B cell (primary cell): ENCODE measurements at regions not wholly inside any gene's neighbourhood (a gene's known extent, or its start where the extent isn't known, plus 50 kb on each side); places are given as distances from the start of the nearest gene placed in this dataset.

Experiments
- ATAC-seq: fragments of 200-7000 bp; cut with Tn5 transposase; one replicate; pipeline ENCODE4 v1.10.0; 2021; ENCODE audit warnings: low read depth, mild to moderate bottlenecking, moderate number of reproducible peaks, moderate library complexity
- CTCF ChIA-PET: fragments of 350-600 bp; sonication (Branson Sonifier 250); formaldehyde crosslinking; loops from one replicate; lab custom pipeline; 2021; ENCODE audit warnings: antibody characterized with exemption, inconsistent platforms; lab: Charles Lee
- POLR2A ChIA-PET: fragments of 350-600 bp; sonication (Branson Sonifier 250); formaldehyde crosslinking; loops from one replicate; lab custom pipeline; 2021; ENCODE audit warnings: antibody characterized with exemption; lab: Charles Lee
- DNase-seq: peaks from one replicate; pipeline ENCODE4 v3.0.0; 2013
- H2AFZ ChIP-seq: 2 replicates; pipeline ENCODE4 v1.6.1; 2012; ENCODE audit warnings: mild to moderate bottlenecking, low read depth, low read length; ENCODE audit not compliant: insufficient read depth, poor library complexity, severe bottlenecking
- H3K27ac ChIP-seq, 2 donors: 1 replicate in 1 of 2; 2 replicates in 1 of 2; pipeline ENCODE4 v1.5.1; 2012 to 2013; ENCODE audit warnings: low read length in 2 of 2, mild to moderate bottlenecking in 2 of 2, moderate library complexity in 1 of 2
- H3K27me3 ChIP-seq, 4 experiments: fragments of 200-600 bp in 1 of 4; sonication (generic) in 1 of 4; replicated peaks in 1 of 4; 1 replicate in 2 of 4; 2 replicates in 2 of 4; pipeline versions ENCODE4 v1.6.1 to v1.7.0; 2013 to 2016; ENCODE audit warnings: low read length in 3 of 4, mild to moderate bottlenecking in 2 of 4, mixed read lengths in 1 of 4, moderate library complexity in 1 of 4; ENCODE audit not compliant: insufficient read depth in 4 of 4, control insufficient read depth in 3 of 4; ENCODE audit errors: control extremely low read depth in 1 of 4
- H3K36me3 ChIP-seq, 2 experiments: replicated peaks in 1 of 2; 1 replicate in 1 of 2; 2 replicates in 1 of 2; pipeline versions ENCODE4 v1.6.1 to v1.7.1; 2013; ENCODE audit warnings: low read length in 1 of 2; ENCODE audit not compliant: insufficient read depth in 2 of 2, control insufficient read depth in 1 of 2; ENCODE audit errors: control extremely low read depth in 1 of 2, extremely low read depth in 1 of 2
- H3K4me1 ChIP-seq, 2 donors: fragments of 200-600 bp in 1 of 2; sonication (generic) in 1 of 2; 1 replicate in 1 of 2; 2 replicates in 1 of 2; pipeline versions ENCODE4 v1.5.1 to v1.6.1; 2013 to 2017; ENCODE audit warnings: low read length in 2 of 2; ENCODE audit not compliant: control insufficient read depth in 2 of 2, insufficient read depth in 2 of 2
- H3K4me2 ChIP-seq: replicated peaks from 2 replicates; pipeline ENCODE3; 2012; ENCODE audit warnings: mild to moderate bottlenecking, low read depth, low read length; ENCODE audit not compliant: poor library complexity, severe bottlenecking
- H3K4me3 ChIP-seq, 5 experiments: fragments of 200-600 bp in 1 of 5; sonication (generic) in 1 of 5; 1 replicate in 3 of 5; 2 replicates in 2 of 5; pipeline versions ENCODE4 v1.5.1 to v1.7.0; 2011 to 2016; ENCODE audit warnings: low read length in 4 of 5, mild to moderate bottlenecking in 4 of 5, low read depth in 2 of 5, control low read depth in 1 of 5, moderate library complexity in 1 of 5; ENCODE audit not compliant: insufficient read depth in 1 of 5; ENCODE audit errors: control extremely low read depth in 1 of 5, extremely low read depth in 1 of 5
- H3K79me2 ChIP-seq: fragments of 200-600 bp; sonication (generic); one replicate; pipeline ENCODE4 v1.6.0; 2016; ENCODE audit warnings: low read length; ENCODE audit not compliant: control insufficient read depth, insufficient read depth
- H3K9ac ChIP-seq: fragments of 200-600 bp; sonication (generic); 2 replicates; pipeline ENCODE4 v1.6.1; 2017; ENCODE audit warnings: mild to moderate bottlenecking, low read length, moderate library complexity
- H3K9me3 ChIP-seq, 3 donors: one replicate each; pipeline versions ENCODE4 v1.6.1 to v1.7.1; 2013; ENCODE audit warnings: low read length in 2 of 3; ENCODE audit not compliant: control insufficient read depth in 2 of 3, insufficient read depth in 1 of 3; ENCODE audit errors: control extremely low read depth in 1 of 3
- H4K20me1 ChIP-seq: 2 replicates; pipeline ENCODE4 v1.6.0; 2012; ENCODE audit warnings: mild to moderate bottlenecking, low read length; ENCODE audit not compliant: insufficient read depth, control insufficient read depth, poor library complexity, severe bottlenecking
- H3K27ac Mint-ChIP-seq: one replicate; pipeline ENCODE4 v1.8.0; 2021; ENCODE audit warnings: mixed read lengths
- H3K27me3 Mint-ChIP-seq: one replicate; pipeline ENCODE4 v1.8.0; 2021; ENCODE audit warnings: mixed read lengths
- H3K4me1 Mint-ChIP-seq: one replicate; pipeline ENCODE4 v1.8.0; 2021; ENCODE audit warnings: mixed read lengths
- H3K4me3 Mint-ChIP-seq: one replicate; pipeline ENCODE4 v1.8.0; 2021; ENCODE audit warnings: mixed read lengths
- H3K9me3 Mint-ChIP-seq: one replicate; pipeline ENCODE4 v1.8.0; 2022; ENCODE audit warnings: mixed read lengths; ENCODE audit not compliant: insufficient read depth
- EZH2 ChIP-seq: IDR thresholded peaks from 2 replicates; pipeline ENCODE4 v1.6.1; 2012; ENCODE audit warnings: borderline replicate concordance, low read depth, mild to moderate bottlenecking, moderate library complexity, low read length; ENCODE audit not compliant: insufficient read depth, poor library complexity, severe bottlenecking
- WGBS: methylation state at CpG from one replicate; pipeline ENCODE4 v1.1.5; 2013; ENCODE audit warnings: missing lambda C conversion rate; ENCODE audit not compliant: insufficient coverage; 5-methylcytosine and 5-hydroxymethylcytosine counted together
- intact Hi-C: fragments of 100-400 bp; cut with micrococcal nuclease; formaldehyde crosslinking; loops from one replicate; pipeline ENCODE4 v1.10.0; 2022
- TF ChIP-seq, protein P1 (sequence below): fragments of 200-600 bp; IDR thresholded peaks from one replicate; pipeline ENCODE4 v1.8.0; 2022; ENCODE audit warnings: antibody characterized with exemption, mild to moderate bottlenecking

DNA sequence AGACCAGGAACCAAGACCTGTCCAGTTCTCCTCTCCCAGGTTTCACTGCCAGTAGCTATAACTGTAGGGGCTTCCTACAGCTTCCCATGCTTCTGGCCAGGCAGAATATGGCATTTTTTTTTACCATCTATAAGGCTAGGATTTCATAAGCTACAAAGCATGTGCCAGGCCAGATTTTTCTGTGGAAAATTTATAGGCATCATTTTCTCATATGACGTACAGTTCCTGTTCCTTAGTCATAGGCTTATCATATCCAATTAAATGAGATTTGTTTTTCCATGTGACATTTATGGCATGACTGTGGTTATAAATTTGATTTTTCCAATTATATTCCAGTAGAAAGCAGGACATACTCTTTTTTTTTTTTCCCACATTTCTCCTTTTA lies 208.6 kb upstream of the NPY start:
- intact Hi-C loops = no loop called here
- WGBS = no CpG with 5 or more reads among the region's 1 CpG
- POLR2A ChIA-PET = no interaction called here
- H3K79me2 ChIP-seq = no peaks in the 10 kb centered on the region
- no peaks in the 10 kb centered on the region for H3K36me3 ChIP-seq
- no peaks in the 10 kb centered on the region for H3K4me1 ChIP-seq
- no peak overlapping the region for H3K4me2 ChIP-seq
- ATAC-seq = no peak
- TF ChIP-seq, protein P1, sequence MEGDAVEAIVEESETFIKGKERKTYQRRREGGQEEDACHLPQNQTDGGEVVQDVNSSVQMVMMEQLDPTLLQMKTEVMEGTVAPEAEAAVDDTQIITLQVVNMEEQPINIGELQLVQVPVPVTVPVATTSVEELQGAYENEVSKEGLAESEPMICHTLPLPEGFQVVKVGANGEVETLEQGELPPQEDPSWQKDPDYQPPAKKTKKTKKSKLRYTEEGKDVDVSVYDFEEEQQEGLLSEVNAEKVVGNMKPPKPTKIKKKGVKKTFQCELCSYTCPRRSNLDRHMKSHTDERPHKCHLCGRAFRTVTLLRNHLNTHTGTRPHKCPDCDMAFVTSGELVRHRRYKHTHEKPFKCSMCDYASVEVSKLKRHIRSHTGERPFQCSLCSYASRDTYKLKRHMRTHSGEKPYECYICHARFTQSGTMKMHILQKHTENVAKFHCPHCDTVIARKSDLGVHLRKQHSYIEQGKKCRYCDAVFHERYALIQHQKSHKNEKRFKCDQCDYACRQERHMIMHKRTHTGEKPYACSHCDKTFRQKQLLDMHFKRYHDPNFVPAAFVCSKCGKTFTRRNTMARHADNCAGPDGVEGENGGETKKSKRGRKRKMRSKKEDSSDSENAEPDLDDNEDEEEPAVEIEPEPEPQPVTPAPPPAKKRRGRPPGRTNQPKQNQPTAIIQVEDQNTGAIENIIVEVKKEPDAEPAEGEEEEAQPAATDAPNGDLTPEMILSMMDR = no peak
- no peak for TF ChIP-seq EZH2
- no peak overlapping the region for H3K27ac Mint-ChIP-seq
- CTCF ChIA-PET = no interaction called here
- H3K4me3 Mint-ChIP-seq = no peak overlapping the region
- H3K27me3 ChIP-seq = no peaks in the 10 kb centered on the region
- H2AFZ ChIP-seq = no peak overlapping the region
- H3K4me3 ChIP-seq = no peak overlapping the region
- no peak for DNase-seq
- H4K20me1 ChIP-seq = no peaks in the 10 kb centered on the region
- H3K27me3 Mint-ChIP-seq = peaks cover 12% of the 10 kb centered on the region
- no peaks in the 10 kb centered on the region for H3K9me3 Mint-ChIP-seq
- no peaks in the 10 kb centered on the region for H3K9me3 ChIP-seq
- no peak overlapping the region for H3K9ac ChIP-seq
- peaks cover 5% of the 10 kb centered on the region for H3K4me1 Mint-ChIP-seq
- H3K27ac ChIP-seq = no peak overlapping the region

DNA sequence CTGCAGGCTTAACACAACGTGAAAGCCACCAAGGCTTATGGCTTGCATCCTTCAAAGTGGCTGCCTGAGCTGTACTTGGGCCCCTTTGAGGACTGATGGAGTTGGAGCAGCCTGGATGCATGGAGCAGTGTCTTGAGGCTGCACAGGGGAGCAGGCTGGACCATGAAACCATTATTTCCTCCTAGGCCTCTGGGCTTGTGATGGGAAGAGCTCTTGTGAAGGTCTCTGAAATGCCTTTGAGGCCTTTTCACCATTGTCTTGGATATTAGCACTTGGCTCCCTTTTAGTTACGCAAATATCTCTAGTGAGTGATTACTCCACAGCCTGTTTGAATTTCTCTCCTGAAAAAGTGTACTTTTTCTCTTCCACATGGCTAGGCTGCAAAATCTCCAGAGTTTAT lies 201.2 kb upstream of the NPY start:
- Histone ChIP-seq H3K4me2 (no peak overlapping the region), H3K4me3 (no peak overlapping the region), H3K79me2 (no peaks in the 10 kb centered on the region), H3K36me3 (no peaks in the 10 kb centered on the region), H2AFZ (no peak overlapping the region), H3K27me3 (no peaks in the 10 kb centered on the region), H3K9ac (no peak overlapping the region), H3K4me1 (no peaks in the 10 kb centered on the region), H4K20me1 (no peaks in the 10 kb centered on the region), H3K9me3 (peaks cover 0 to 8% (median 0%) of the 10 kb centered on the region in 3 donors), H3K27ac (no peak overlapping the region)
- no peak for ATAC-seq
- CTCF ChIA-PET = no interaction called here
- no peak overlapping the region for H3K27ac Mint-ChIP-seq
- H3K27me3 Mint-ChIP-seq = peaks cover 5% of the 10 kb centered on the region
- 70% methylated on average over 1 of the region's 2 CpGs for WGBS
- H3K4me1 Mint-ChIP-seq = no peaks in the 10 kb centered on the region
- no peak for TF ChIP-seq EZH2
- TF ChIP-seq, protein P1 = no peak
- POLR2A ChIA-PET = no interaction called here
- DNase-seq = no peak
- intact Hi-C loops = no loop called here
- peaks cover 7% of the 10 kb centered on the region for H3K9me3 Mint-ChIP-seq
- no peak overlapping the region for H3K4me3 Mint-ChIP-seq
